Stimulated activated CD8-positive, alpha-beta memory T cell treated with anti-CD3 and anti-CD28 coated beads, Interleukin-12 subunit alpha, Interleukin-12 subunit beta, amount 100 ng/mL, for 24 hours (primary cell): ENCODE measurements at regions not wholly inside any gene's neighbourhood (a gene's known extent, or its start where the extent isn't known, plus 50 kb on each side); places are given as distances from the start of the nearest gene placed in this dataset.
"Not testable (repeated sequence)": the region's sequence is repeated elsewhere in the genome, so short reads cannot be mapped to it uniquely, and the experiment has no call there.

Experiments used
- DNase-seq: peaks from one replicate; pipeline ENCODE4 v3.0.0-alpha.2; 2020; ENCODE audit errors: extremely low read depth

GRCh38 chr2:129367107-129367506 lies 612.4 kb upstream of the RAB6C start:
- no peak for DNase-seq

DNA sequence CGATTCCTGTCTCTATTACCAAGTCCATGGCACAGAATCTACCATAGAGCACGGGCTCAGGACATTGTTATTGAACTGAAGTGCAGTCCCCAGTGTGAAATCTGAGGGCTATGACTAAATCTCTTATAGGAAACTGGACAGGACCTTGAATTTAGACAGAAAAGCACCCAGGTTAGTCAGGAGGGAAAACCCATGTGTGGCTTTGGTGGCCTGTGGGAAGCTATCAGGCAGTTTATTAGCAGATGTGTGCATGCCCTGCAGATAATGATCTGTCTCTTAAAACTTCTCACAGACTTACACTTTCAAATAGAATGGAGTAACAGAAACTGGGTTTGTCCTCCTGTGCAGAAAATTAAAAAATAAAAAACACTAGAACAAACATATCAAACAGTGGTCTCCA lies 610.0 kb upstream of the RAB6C start:
- no peak for DNase-seq

- no peak for DNase-seq
Observed at GRCh38 chr2:129374452-129374851, 605.0 kb upstream of the RAB6C start.

DNA sequence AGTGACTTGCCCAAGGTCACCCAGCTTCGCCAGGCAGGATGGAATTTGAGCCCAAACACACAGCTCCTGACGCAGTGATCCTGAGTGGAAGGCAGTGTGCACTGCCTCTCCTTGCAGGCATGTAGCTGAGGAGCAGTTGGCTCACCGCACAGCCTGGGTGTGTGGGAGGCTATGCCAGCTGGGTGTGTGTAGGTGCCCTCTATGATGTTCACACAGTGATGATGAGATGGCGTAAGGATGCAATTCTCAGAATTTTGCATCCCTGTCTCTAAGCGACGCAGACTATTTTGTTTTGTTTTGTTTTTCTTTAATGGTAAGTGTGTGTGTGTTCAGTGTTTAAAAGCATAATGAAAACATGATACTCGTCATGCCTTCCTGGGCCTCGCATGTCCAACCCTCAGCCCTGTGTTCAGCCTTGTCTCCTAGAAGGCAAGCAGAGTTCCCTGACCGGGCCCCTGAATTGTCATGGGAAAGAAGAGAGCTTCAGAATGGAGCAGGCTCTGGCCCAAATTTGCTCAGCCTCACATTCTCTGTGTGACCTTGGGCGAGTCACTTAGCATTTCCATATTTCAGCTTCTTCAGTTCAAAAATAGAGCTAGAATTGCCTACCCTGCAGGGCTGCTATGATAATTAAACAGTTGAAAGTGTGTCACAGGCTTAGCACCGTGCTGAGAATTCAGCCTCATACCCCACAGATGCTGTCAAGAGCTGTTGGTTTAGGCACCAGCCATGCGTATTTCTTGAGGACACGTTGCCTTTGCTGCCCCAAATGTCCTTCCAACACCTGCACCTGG lies 603.6 kb upstream of the RAB6C start:
- DNase-seq: no peak

DNA sequence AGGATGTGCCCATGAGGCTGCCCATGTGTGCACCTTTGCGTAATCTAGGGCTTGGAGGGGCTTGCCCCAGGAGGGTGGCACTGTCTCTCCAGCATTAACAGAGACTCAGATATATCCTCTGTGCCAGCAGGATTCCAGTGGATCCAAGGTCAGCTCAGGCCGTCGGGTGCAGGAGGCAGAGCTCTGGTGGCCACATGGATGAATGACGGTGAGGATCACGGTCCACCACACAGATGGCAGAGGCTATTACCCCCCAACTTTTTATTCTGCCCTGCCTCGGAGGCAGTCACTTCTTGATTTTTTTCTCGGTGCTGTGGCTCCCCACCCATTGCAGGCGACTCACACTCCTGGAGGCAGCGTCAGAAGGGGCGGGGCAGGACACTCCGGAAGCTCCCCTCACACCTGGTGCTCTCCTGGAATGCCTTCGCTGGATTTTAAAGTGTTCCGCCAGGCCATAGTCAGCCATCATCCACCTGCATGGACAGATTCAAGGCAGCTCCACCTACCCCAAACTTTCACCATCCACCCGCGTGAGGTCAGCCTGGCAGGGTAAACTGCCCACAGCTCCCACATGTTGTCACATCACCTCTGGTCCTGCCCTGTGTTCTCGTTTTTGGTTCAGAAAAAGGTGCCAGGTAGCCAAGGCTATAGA lies 602.9 kb upstream of the RAB6C start:
- no peak for DNase-seq

GRCh38 chr2:129377078-129377469 lies 602.4 kb upstream of the RAB6C start:
- no peak for DNase-seq

- no peak for DNase-seq
Observed at GRCh38 chr2:129378186-129378585, 601.3 kb upstream of the RAB6C start.

- DNase-seq: no peak
Observed at GRCh38 chr2:129379411-129379810, 600.1 kb upstream of the RAB6C start.

- DNase-seq: no peak
Observed at GRCh38 chr2:129381789-129382188, 597.7 kb upstream of the RAB6C start.

- DNase-seq: no peak
Observed at GRCh38 chr2:129388870-129389269, 590.6 kb upstream of the RAB6C start.

DNA sequence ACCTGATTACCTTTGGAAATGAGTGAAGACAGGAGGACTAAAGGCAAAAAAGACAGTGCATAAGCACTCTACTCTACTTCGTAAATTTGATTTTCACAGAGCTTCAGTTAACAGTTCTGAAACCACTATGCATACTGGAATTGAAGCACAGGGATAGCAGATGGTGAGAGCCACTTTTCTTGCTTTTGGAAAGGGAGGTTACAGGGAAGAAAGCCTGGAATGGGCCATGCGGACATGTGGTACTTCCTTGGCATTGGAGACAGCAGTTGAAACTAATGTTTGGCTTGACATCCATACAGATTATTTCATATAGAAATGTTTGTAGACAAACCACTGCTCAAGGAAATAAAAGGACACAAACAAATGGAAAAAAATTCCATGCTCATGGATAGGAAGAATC lies 585.6 kb upstream of the RAB6C start:
- no peak for DNase-seq

DNA sequence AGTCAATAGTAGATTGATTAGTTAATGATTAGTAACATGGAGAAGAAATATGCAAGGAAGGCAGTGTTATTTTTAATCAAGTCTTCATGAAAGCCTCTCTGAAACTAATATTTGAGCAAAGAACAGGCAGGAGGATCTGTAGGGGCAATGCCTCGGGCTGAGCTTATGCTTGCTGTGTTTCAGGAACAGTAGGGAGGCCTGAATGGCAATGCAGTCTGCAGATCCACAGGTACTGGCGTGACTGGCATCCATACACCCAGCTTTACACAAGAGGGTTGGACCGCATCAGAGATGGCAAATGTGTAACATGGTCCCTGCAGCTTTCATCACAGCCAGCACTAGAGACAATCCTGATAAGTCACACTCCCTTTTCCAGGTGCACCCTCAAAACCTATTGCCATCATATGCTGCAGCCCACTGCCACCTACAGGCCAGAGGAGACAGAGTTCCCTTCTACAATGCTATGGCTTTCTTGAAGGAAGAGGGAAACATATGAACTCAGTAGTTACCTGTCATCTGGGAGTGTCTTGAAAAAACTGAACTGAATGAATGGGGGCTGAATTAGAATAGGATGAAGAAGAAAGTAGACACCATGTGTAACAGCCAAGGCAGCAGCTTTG lies 582.4 kb upstream of the RAB6C start:
- DNase-seq: no peak

DNA sequence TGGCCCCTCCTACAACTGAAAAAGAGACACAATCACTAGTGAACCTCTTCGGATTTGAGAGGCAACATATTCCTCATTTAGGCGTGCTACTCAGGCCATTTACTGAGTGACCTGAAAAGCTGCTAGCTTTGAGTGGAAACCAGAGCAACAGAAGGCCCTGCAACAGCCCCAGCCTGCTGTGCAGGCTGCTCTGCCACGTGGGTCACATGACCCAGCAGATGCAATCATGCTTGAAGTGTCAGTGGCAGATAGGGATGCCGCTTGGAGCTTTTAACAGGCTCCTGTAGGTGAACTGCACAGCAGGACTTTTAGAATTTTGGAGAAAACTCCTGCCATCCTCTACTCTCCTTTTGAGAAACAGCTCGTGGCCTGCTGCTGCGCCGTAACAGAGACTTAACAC lies 578.6 kb upstream of the RAB6C start:
- DNase-seq: no peak

- DNase-seq: no peak
Observed at GRCh38 chr2:129402076-129402475, 577.4 kb upstream of the RAB6C start.

DNA sequence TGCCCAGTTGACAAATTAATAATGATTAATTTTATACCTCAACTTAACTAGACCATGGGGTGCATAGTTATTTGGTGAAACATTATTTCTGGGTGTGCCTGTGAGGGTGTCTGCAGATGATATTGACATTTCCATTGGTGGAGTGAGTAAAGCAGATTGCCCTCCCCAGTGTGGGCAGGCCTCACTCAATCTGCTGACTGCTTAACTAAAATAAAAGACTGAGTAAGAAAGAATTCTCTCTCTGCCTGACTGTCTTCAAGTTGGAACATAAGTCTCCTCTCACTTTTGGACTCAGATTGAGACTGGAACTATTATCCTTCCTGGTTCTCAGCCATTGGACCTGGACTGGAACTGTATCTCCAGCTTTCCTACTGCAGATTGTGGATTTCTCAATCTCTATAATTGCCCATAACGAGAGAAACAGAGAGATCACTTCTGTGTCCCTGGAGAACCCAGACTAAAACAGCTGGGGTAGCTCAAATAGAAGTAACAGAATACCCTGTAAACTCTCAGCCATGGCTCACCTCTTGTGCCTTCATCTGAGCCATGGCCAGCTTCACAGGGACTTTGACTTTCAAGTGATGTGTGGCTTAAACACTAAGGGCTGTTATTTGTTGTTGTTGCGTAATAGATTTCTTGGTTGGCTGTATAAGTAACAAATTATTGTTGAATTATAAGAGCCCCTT lies 575.3 kb upstream of the RAB6C start:
- no peak for DNase-seq

GRCh38 chr2:129408570-129408969 lies 570.9 kb upstream of the RAB6C start:
- DNase-seq: no peak

GRCh38 chr2:129417041-129417440 lies 562.4 kb upstream of the RAB6C start:
- not testable (repeated sequence) for DNase-seq

DNA sequence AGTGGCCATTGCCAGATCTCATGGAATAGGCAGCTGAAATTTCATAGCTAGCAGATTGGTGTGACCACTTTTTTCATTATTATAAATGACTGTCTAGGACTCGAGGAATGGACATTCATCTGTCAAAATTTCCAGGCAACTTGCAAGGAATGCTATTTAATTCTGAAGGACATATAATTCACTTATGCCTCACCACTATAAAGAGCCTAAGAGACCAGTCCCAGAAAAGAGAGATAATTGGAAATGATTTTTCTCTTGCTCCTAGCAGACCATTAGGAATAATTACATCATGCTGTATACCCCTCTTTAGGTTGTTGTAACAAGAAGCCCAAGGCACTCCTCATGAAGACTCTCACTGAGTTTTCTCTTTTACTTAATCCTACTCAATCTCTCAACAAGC lies 557.4 kb upstream of the RAB6C start:
- DNase-seq: no peak

- no peak for DNase-seq
Observed at GRCh38 chr2:129428086-129428660, 551.3 kb upstream of the RAB6C start.

DNA sequence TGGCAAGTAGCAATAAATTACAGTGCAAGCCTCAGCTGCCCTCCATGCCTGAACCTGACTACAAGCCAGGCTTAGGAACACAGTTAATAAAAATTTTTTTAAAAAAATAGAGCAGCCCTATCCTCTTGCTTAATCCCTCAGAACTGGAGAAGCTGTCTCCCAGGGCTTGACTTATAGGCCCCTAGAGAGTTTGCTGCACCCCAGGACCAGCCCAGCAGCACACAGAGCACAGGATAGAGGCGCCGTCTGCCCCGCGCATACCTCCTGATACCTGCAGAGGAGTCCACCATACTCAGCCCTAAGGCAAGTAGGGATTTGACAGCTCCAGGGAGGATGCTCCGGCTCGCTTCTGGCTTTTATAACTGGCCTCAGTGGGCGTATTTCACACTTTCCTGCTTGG lies 548.6 kb upstream of the RAB6C start:
- no peak for DNase-seq

- DNase-seq: no peak
Observed at GRCh38 chr2:129431881-129432280, 547.6 kb upstream of the RAB6C start.

GRCh38 chr2:129436809-129437208 lies 542.7 kb upstream of the RAB6C start:
- DNase-seq: no peak
